GM21786 (cell line): ENCODE measurements at regions not wholly inside any gene's neighbourhood (a gene's known extent, or its start where the extent isn't known, plus 50 kb on each side); places are given as distances from the start of the nearest gene placed in this dataset.
"Not testable (repeated sequence)": the region's sequence is repeated elsewhere in the genome, so short reads cannot be mapped to it uniquely, and the experiment has no call there.

Source experiments
- ATAC-seq: cut with Tn5 transposase; IDR thresholded peaks from one replicate; pipeline ENCODE4 v1.9.1; 2021; ENCODE audit not compliant: unreplicated experiment

GRCh38 chr1:238327033-238327432 is 436.3 kb upstream of the ZP4 start:
- not testable (repeated sequence) for ATAC-seq

- ATAC-seq, result not testable (repeated sequence)
These were observed 435.8 kb upstream of the ZP4 start for GRCh38 chr1:238326479-238326878.

DNA sequence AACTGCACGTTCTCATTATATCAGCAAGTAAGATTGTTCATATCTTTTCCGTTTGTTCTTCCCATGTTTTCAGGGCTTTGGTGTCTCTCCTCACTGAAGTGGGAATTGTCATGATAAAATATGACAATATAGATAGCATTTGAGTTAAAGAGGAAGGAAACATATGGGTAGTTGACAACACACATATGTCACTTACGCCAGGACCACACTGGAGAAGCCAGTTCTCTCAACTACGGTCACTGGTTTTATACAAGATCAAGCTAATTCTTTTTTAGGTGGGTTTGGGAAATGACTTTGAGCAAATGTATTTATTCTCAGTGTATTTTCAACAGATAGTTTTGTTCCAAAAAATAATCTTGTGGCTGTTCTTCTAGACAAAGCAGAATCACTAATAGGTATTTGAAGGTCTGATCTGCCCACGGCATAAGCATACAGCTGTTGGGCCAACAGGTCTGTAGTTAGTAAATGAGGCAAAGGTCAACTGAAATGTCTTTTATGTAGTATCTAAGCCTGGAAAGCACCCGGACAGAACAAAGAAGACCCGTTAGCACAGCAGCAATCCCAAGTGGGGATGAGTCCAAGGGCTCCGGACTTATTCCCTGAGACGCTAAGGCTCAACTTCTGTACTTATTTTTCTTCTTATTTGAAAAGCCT is 433.6 kb upstream of the ZP4 start:
- ATAC-seq, result no peak

GRCh38 chr1:238323490-238323889 is 432.8 kb upstream of the ZP4 start:
- ATAC-seq, result no peak

DNA sequence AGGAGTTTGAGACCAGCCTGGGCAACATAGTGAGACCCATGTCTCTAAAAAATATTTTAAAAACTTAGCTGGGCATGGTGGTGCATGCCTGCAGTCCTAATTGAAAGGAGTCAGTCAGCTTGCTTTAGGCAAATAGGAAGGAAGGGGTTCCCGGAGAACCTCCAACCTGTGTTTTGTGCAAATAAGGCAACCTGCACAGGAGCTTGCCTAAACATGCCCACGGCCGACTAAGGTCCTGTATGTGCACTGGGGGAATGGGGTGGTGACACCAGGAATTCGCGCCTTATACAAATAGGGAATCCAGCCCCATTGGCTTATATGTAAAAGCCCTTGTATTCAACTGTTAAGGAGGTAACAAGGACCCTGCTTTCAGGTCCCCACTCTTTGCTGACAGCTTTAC is 429.2 kb upstream of the ZP4 start:
- ATAC-seq, result no peak

DNA sequence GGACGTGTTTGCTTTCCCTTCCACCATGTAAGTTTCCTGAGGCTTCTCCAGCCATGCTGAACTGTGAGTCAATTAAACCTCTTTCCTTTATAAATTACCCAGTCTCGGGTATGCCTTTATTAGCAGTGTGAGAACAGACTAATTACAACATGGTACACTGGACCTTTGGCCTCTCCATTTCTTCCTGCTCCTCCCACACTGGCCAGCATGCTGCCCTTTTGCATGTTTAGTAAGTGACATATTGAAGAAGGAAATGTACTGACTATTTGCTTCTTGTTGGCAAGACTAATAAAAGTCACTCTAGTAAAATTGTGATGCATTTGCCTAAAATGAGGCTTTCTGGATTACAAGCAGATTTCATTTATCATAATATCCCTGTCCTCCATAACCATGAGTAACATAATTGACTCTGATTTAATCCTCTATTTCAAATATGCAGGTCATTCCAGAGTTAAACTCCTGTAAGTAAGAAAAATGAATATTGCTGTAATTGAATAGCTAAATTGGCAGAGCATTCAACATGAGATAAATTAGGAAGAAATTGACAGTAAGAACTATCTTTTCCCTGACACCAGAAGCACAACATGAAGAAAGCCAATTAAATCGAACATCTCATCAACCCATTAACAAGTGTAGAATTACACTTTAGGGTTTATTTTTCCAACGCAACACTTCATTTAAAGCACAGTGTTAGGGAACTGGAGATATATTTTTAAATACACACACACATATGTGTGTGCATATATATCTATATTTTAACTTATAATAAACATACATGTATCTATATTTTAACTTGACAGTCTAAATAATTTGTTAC is 427.8 kb upstream of the ZP4 start:
- ATAC-seq, result no peak

GRCh38 chr1:238312969-238313368 is 422.2 kb upstream of the ZP4 start:
- no peak for ATAC-seq

DNA sequence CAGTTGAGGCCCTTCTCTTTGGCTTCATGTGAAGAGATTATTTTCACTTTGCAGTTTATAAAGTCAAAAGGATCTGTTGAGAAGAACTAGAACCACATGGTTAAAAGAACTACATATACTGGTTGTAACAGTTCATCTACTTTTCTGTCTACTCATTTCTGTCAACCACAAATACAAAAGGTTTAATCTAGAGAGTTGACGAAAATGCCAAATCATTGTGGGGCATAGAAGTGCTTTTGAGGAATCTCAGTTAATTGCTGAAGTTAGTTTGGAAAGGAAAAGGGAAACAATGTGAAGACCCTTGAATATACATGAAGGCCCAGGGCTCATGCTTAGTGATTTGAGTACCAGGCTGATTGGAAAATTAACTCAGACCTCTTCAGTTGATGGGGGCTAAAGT is 415.7 kb upstream of the ZP4 start:
- ATAC-seq, result no peak

DNA sequence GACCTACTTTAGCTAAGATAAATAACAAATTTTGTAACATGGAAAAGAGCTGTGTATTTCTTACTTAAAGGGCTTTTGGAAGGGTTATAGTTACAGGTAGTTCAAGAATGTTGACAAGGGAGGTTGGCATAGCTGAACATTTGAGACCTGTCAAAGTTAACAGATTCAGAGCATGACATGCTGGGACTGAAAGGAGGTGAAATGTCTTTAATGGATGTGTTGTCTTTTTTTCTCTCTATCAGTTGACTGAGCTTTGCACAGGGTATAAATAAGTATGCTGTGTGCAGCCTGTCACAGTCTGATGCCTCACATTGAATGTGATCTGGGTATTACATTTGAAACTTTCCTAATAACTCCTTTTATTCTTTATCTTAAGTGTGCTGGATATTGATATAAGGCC is 411.9 kb upstream of the ZP4 start:
- ATAC-seq, result no peak

DNA sequence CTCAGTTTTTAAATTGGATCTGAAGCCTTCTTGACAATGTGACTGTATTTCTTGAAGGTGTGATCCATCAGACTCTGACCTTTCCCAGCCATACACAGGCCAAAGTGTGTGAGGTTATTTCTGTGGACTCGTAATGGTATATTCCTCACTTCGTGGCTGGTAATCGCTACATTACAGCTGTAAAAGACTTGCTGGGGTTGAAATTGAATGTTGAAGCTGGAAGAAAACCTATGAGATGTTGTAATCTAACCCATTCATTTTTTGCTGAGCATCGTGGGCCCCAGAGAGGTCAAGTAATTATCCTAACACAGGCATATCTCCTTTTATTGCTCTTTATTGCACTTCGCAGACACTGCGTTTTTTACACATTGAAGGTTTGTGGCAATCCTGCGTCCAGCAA is 405.6 kb upstream of the ZP4 start:
- no peak for ATAC-seq

DNA sequence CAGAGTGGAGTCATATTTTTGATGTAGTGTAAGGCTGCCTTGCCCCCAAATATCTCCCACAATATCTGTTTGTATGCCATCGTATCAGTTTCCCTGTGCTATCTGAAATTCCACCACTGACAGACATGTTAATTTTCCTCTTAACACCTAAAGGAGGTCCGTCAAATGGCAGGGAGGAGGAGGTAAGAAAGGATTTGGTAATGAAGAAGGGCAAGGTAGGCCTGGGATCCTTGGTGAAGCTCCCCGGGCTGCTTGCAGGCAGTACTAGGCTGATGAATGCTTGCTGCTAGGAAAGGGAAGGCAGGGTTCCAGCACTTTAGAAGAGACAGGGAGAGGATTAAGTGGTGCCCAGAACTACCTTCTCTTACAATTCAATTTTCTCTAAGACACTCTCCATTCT is 402.4 kb upstream of the ZP4 start:
- no peak for ATAC-seq

- ATAC-seq, result no peak
These were observed 390.7 kb upstream of the ZP4 start for GRCh38 chr1:238281418-238281817.

- no peak for ATAC-seq
These were observed 389.1 kb upstream of the ZP4 start for GRCh38 chr1:238279694-238280380.

DNA sequence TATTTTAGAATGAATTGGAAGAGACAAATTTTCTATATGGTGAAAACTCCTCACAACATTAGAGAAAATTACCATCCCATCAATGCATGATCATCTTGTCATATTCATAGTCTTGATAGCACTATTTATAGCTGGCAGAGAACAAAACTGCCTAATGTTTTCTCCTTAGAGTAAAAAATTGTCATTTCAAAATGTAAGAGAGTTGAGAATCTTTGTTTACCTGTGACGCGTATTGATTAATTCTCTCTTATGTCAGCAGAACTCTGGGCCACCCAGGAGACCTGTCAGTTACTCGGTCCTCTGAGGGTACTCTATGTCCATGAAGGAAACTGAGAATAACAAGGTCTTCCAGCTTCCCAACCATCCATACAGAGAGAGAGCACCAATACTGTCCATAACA is 381.4 kb upstream of the ZP4 start:
- ATAC-seq, result no peak

DNA sequence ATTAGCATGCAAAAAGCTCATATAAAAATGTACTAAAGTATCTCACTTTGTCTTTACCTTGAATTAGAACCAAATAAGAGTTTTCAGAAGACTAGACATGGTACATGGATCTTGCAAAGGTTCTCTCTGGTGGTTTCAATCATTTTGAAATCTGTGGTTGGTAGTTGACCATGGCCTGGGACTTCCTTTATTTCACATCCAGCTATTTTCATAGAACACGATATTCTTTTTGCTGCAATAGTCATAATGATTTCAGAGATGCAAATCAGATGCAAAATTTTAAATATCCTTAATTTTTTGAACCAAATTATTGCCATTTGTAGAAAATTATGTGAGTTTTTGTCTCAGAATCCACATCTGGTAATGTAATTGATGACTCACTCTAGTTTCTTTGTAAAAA is 375.1 kb upstream of the ZP4 start:
- no peak for ATAC-seq

GRCh38 chr1:238264951-238265350 is 374.2 kb upstream of the ZP4 start:
- no peak for ATAC-seq

DNA sequence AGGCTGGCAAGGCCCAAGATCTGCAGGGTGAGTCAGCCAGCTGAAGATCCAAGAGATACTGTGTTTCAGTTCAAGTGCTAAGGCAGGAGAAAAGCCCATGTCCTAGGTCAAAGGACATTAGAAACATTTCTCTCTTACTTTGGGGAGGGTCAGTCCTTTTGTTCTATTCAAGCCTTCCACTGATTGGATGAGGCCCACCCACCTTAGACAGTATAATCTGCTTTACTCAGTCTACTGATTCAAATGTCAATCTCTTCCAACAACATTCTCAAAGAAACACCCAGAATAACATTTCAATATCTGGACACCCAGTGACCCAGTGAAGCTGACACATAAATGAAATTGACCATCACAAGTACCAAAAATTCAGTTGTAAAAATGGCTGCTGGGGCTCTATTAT is 367.8 kb upstream of the ZP4 start:
- no peak for ATAC-seq

- no peak for ATAC-seq
These were observed 366.4 kb upstream of the ZP4 start for GRCh38 chr1:238257018-238257621.

DNA sequence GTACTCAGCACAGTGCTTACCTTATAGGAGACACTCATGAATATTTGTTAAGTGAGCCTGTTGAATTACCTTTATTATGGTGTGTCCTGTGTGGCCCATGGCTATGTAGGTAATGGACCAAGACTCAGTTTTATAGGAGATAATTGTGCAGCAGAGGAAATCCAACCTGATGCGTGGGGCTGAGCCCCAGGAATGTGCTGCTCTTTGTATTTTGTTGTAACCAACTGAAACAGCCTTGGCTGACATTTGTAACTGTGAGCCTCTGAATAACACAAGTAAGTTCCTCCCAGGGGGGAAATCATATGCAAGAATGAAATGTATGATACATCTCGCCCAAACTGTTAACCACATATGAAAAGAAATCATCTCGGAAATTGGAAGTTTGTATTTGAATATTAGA is 364.2 kb upstream of the ZP4 start:
- no peak for ATAC-seq

- peak; percentile 79 for ATAC-seq
These were observed 361.5 kb upstream of the ZP4 start for GRCh38 chr1:238252033-238252802.

DNA sequence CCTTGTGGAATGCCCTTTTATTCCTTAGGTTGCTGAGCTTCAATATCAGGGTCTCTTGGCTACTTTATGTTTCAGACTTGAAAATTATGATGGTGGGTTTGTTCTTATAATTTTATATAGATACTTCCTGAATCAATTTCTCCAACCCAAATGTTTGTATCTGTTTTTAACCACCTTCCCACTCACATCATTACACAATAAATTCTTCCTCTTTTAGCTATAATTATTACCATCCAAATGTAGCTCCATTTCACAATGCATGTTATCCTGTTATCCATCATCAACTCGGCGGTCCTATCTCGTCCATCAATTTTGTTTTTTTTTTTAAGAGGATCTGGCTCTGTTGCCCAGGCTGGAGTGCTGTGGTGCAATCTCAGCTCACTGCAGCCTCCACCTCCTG is 357.6 kb upstream of the ZP4 start:
- no peak for ATAC-seq
